ENCODE measurements at regions not wholly inside any gene's neighbourhood (a gene's known extent, or its start where the extent isn't known, plus 50 kb on each side); places are given as distances from the start of the nearest gene placed in this dataset.

- DNase-seq = no peak
Observed at GRCh38 chr11:70575396-70576060, 177.2 kb downstream of the CTTN start.

GRCh38 chr11:70577258-70577603, 178.9 kb downstream of the CTTN start:
- DNase-seq = no peak

- DNase-seq = no peak
Observed at GRCh38 chr11:70577948-70578347, 179.6 kb downstream of the CTTN start.

GRCh38 chr11:70578371-70578770, 180.0 kb downstream of the CTTN start:
- no peak for DNase-seq

- no peak for DNase-seq
Observed at GRCh38 chr11:70578831-70579230, 180.5 kb downstream of the CTTN start.

GRCh38 chr11:70579316-70579955, 181.1 kb downstream of the CTTN start:
- DNase-seq = no peak

GRCh38 chr11:70580036-70580805, 181.9 kb downstream of the CTTN start:
- no peak for DNase-seq

- no peak for DNase-seq
Observed at GRCh38 chr11:70581991-70582885, 183.9 kb downstream of the CTTN start.

- no peak for DNase-seq
Observed at GRCh38 chr11:70582886-70583641, 184.7 kb downstream of the CTTN start.

GRCh38 chr11:70583781-70584218, 185.5 kb downstream of the CTTN start:
- no peak for DNase-seq

GRCh38 chr11:70584498-70585235, 186.3 kb downstream of the CTTN start:
- DNase-seq = no peak

- no peak for DNase-seq
Observed at GRCh38 chr11:70585236-70585545, 186.9 kb downstream of the CTTN start.

- DNase-seq = no peak
Observed at GRCh38 chr11:70586261-70587074, 188.1 kb downstream of the CTTN start.

GRCh38 chr11:70587075-70587389, 188.7 kb downstream of the CTTN start:
- DNase-seq = no peak

- no peak for DNase-seq
Observed at GRCh38 chr11:70590356-70590991, 192.1 kb downstream of the CTTN start.

- no peak for DNase-seq
Observed at GRCh38 chr11:70592641-70593165, 194.4 kb downstream of the CTTN start.

- DNase-seq = no peak
Observed at GRCh38 chr11:70593446-70593983, 195.2 kb downstream of the CTTN start.

- DNase-seq = no peak
Observed at GRCh38 chr11:70594031-70594430, 195.7 kb downstream of the CTTN start.

GRCh38 chr11:70594606-70595005, 196.3 kb downstream of the CTTN start:
- DNase-seq = no peak

GRCh38 chr11:70595016-70595415, 196.7 kb downstream of the CTTN start:
- no peak for DNase-seq
